Spleen (tissue), 7 donors: ENCODE measurements at regions not wholly inside any gene's neighbourhood (a gene's known extent, or its start where the extent isn't known, plus 50 kb on each side); places are given as distances from the start of the nearest gene placed in this dataset.

ENCODE experiments used
- POLR2A ChIP-seq, 3 donors: fragments of 450-650 bp; IDR thresholded peaks; one replicate each; pipeline ENCODE4 v1.5.1; 2017; ENCODE audit warnings: antibody characterized with exemption in 3 of 3, mild to moderate bottlenecking in 1 of 3
- POLR2AphosphoS5 ChIP-seq, 3 donors: sonication (generic); formaldehyde crosslinking; IDR thresholded peaks; one replicate each; pipeline ENCODE4 v1.5.1; 2017; ENCODE audit warnings: antibody characterized with exemption in 3 of 3
- TF ChIP-seq, protein P1 (sequence below), 11 experiments: fragments of 200-600 bp in 7 of 11; fragments of 450-650 bp in 4 of 11; sonication (generic) in 4 of 11; IDR thresholded peaks in 8 of 11; conservative IDR thresholded peaks in 3 of 11; 1 replicate in 7 of 11; 2 replicates in 4 of 11; pipeline versions ENCODE4 v1.4.0 to v1.8.0; 2016 to 2021; ENCODE audit warnings: antibody characterized with exemption in 11 of 11, inconsistent platforms in 4 of 11, mild to moderate bottlenecking in 1 of 11
- donor health status: DM: no; HTN: no; CAD: no; lungs with moderate emphysema.
- donor health status: DM: no; HTN: no; CAD: no.
- donor health status: DM: no; HTN: no; CAD: no.

DNA sequence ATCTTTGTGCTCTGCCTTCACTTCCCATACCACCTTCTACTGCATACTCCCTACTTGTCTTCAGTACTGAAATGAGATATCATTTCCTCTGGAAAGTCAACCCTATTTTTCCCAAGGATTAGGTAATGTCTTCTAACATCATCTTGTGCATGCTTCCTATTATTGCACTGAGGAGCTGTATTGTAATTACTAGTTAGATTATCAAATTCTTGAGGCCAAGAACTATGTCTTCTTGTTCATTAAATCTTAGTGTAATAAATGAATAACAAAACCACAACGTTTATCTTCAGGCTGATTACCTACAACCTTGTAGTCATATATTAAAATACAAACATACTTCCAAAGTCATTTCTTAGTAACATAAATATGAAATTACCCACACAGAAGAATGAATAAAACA, 87.9 kb upstream of the POU5F2 start:
- TF ChIP-seq POLR2A (IDR thresholded peaks at IDR 0.05) (no peak), POLR2AphosphoS5 (IDR thresholded peaks at IDR 0.05) (no peak)
- TF ChIP-seq, protein P1, sequence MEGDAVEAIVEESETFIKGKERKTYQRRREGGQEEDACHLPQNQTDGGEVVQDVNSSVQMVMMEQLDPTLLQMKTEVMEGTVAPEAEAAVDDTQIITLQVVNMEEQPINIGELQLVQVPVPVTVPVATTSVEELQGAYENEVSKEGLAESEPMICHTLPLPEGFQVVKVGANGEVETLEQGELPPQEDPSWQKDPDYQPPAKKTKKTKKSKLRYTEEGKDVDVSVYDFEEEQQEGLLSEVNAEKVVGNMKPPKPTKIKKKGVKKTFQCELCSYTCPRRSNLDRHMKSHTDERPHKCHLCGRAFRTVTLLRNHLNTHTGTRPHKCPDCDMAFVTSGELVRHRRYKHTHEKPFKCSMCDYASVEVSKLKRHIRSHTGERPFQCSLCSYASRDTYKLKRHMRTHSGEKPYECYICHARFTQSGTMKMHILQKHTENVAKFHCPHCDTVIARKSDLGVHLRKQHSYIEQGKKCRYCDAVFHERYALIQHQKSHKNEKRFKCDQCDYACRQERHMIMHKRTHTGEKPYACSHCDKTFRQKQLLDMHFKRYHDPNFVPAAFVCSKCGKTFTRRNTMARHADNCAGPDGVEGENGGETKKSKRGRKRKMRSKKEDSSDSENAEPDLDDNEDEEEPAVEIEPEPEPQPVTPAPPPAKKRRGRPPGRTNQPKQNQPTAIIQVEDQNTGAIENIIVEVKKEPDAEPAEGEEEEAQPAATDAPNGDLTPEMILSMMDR (IDR thresholded peaks at IDR 0.05 in 8 of 11, conservative IDR thresholded peaks at IDR 0.05 in 3 of 11): no peak
